Mammary epithelial cell (primary cell): ENCODE measurements at regions not wholly inside any gene's neighbourhood (a gene's known extent, or its start where the extent isn't known, plus 50 kb on each side); places are given as distances from the start of the nearest gene placed in this dataset.

Source experiments
- CTCF ChIP-seq, 2 donors: IDR thresholded peaks in 1 of 2; conservative IDR thresholded peaks in 1 of 2; 2 replicates each; pipeline ENCODE4 v1.5.1; 2011 to 2012; ENCODE audit warnings: inconsistent platforms in 2 of 2, low read length in 2 of 2, mild to moderate bottlenecking in 2 of 2, control low read depth in 1 of 2, low read depth in 1 of 2; ENCODE audit not compliant: insufficient read depth in 1 of 2; ENCODE audit errors: extremely low read depth in 1 of 2
- EZH2 ChIP-seq: IDR thresholded peaks from 2 replicates; pipeline ENCODE4 v1.6.1; 2012; ENCODE audit warnings: low read length, inconsistent platforms, borderline replicate concordance

GRCh38 chr17:72359811-72360210 lies 239.0 kb downstream of the SOX9 start:
- TF ChIP-seq CTCF (conservative IDR thresholded peaks at IDR 0.05 in 1 of 2, IDR thresholded peaks at IDR 0.05 in 1 of 2; ENCODE audit: extremely low read depth in 1 of 2, insufficient read depth in 1 of 2, low read depth in 1 of 2, low read length in 2 of 2) (no peak), EZH2 (no peak)
